GM21737 (cell line): ENCODE measurements at regions not wholly inside any gene's neighbourhood (a gene's known extent, or its start where the extent isn't known, plus 50 kb on each side); places are given as distances from the start of the nearest gene placed in this dataset.

Source experiments
- ATAC-seq: cut with Tn5 transposase; IDR thresholded peaks from one replicate; pipeline ENCODE4 v1.9.1; 2021; ENCODE audit warnings: mild to moderate bottlenecking, moderate library complexity; ENCODE audit not compliant: unreplicated experiment

- no peak for ATAC-seq
These were observed 295.8 kb downstream of the GABRB3 start for GRCh38 chr15:26477044-26477443.

GRCh38 chr15:26475554-26475953 is 297.3 kb downstream of the GABRB3 start:
- ATAC-seq, result no peak

GRCh38 chr15:26472661-26473060 is 300.2 kb downstream of the GABRB3 start:
- ATAC-seq, result no peak

GRCh38 chr15:26461847-26462608 is 310.8 kb downstream of the GABRB3 start:
- no peak for ATAC-seq

- ATAC-seq, result no peak
These were observed 312.7 kb downstream of the GABRB3 start for GRCh38 chr15:26460165-26460564.

GRCh38 chr15:26455828-26456227 is 317.0 kb downstream of the GABRB3 start:
- ATAC-seq, result no peak

GRCh38 chr15:26453914-26454313 is 319.0 kb downstream of the GABRB3 start:
- no peak for ATAC-seq

- no peak for ATAC-seq
These were observed 320.9 kb downstream of the GABRB3 start for GRCh38 chr15:26451995-26452394.

- no peak for ATAC-seq
These were observed 323.6 kb downstream of the GABRB3 start for GRCh38 chr15:26449291-26449690.

GRCh38 chr15:26443321-26443720 is 329.5 kb downstream of the GABRB3 start:
- no peak for ATAC-seq

- no peak for ATAC-seq
These were observed 330.2 kb downstream of the GABRB3 start for GRCh38 chr15:26442680-26443079.

GRCh38 chr15:26439681-26440080 is 333.2 kb downstream of the GABRB3 start:
- ATAC-seq, result no peak

- no peak for ATAC-seq
These were observed 334.1 kb downstream of the GABRB3 start for GRCh38 chr15:26438718-26439117.

GRCh38 chr15:26438316-26438715 is 334.6 kb downstream of the GABRB3 start:
- no peak for ATAC-seq

- ATAC-seq, result no peak
These were observed 339.0 kb downstream of the GABRB3 start for GRCh38 chr15:26433818-26434217.

- ATAC-seq, result no peak
These were observed 339.8 kb downstream of the GABRB3 start for GRCh38 chr15:26433060-26433459.

- no peak for ATAC-seq
These were observed 351.8 kb downstream of the GABRB3 start for GRCh38 chr15:26421065-26421464.

- no peak for ATAC-seq
These were observed 377.2 kb downstream of the GABRB3 start for GRCh38 chr15:26395624-26396023.

GRCh38 chr15:26394801-26395200 is 378.1 kb downstream of the GABRB3 start:
- ATAC-seq, result no peak

- no peak for ATAC-seq
These were observed 379.9 kb downstream of the GABRB3 start for GRCh38 chr15:26392956-26393355.

- ATAC-seq, result no peak
These were observed 381.2 kb downstream of the GABRB3 start for GRCh38 chr15:26391567-26392194.

- ATAC-seq, result no peak
These were observed 390.3 kb downstream of the GABRB3 start for GRCh38 chr15:26382444-26383072.
